K562 (cell line): ENCODE measurements at regions not wholly inside any gene's neighbourhood (a gene's known extent, or its start where the extent isn't known, plus 50 kb on each side); places are given as distances from the start of the nearest gene placed in this dataset.

Experiments
- ATAC-seq: fragments of 200-7000 bp; cut with Tn5 transposase; 3 replicates; pipeline ENCODE4 v1.9.1; 2020; ENCODE audit warnings: moderate library complexity
- BruUV-seq: library from RNA; stranded (reverse); fragments of 400-500 nt; replicated peaks from 2 replicates; lab custom pipeline; 2021; lab: Mats Ljungman, UMichigan
- CTCF ChIA-PET: fragments of 300-600 bp; formaldehyde crosslinking; extraction: SDS; loops from one replicate; lab custom pipeline; 2021; ENCODE audit warnings: low intra/inter-chr PET ratio; lab: Yijun Ruan, JAX
- POLR2A ChIA-PET: fragments of 300-600, 350-650 bp; sonication (Branson Sonifier 250); formaldehyde crosslinking; extraction: SDS; loops from one replicate; lab custom pipeline; 2021; ENCODE audit warnings: antibody characterized with exemption, inconsistent platforms; lab: Yijun Ruan, JAX
- DNase-seq, 4 experiments: peaks; one replicate each; pipeline versions ENCODE4 v3.0.0 to v3.0.0-alpha.2; 2011 to 2018; ENCODE audit warnings: low spot score in 3 of 4, mixed read lengths in 3 of 4; ENCODE audit errors: extremely low read depth in 1 of 4
- FAIRE-seq: peaks from 2 replicates; lab custom pipeline; 2011; peaks lifted over from hg19 to GRCh38; lab: Jason Lieb, UNC
- H2AFZ ChIP-seq: 2 replicates; pipeline ENCODE4 v1.6.0; 2011; ENCODE audit warnings: low read depth, low read length, control low read depth, inconsistent platforms
- H3K27ac ChIP-seq: fragments of 200-600 bp; 3 replicates; pipeline ENCODE4 v1.8.0; 2011; ENCODE audit warnings: low read depth, mild to moderate bottlenecking, control low read depth, inconsistent platforms, low read length, moderate library complexity, mixed read lengths; ENCODE audit errors: extremely low read depth
- H3K27me3 ChIP-seq, 2 experiments: fragments of 300-600 bp in 1 of 2; 2 replicates in 1 of 2; 3 replicates in 1 of 2; pipeline versions ENCODE4 v1.6.0 to v1.8.0; 2011; ENCODE audit warnings: inconsistent platforms in 2 of 2, low read length in 2 of 2, mild to moderate bottlenecking in 1 of 2, mixed read lengths in 1 of 2, moderate library complexity in 1 of 2; ENCODE audit not compliant: control insufficient read depth in 2 of 2, insufficient read depth in 2 of 2
- H3K36me3 ChIP-seq: fragments of 300-600 bp; 3 replicates; pipeline ENCODE4 v1.8.0; 2011; ENCODE audit warnings: mild to moderate bottlenecking, low read length, inconsistent platforms; ENCODE audit not compliant: control insufficient read depth, insufficient read depth
- H3K4me1 ChIP-seq, 2 experiments: fragments of 200-600 bp in 1 of 2; replicated peaks in 1 of 2; 2 replicates in 1 of 2; 3 replicates in 1 of 2; pipeline versions ENCODE4 v1.5.1 to v1.8.0; 2011; ENCODE audit warnings: inconsistent platforms in 2 of 2, low read length in 2 of 2, mild to moderate bottlenecking in 1 of 2, mixed read lengths in 1 of 2, moderate library complexity in 1 of 2; ENCODE audit not compliant: control insufficient read depth in 2 of 2, insufficient read depth in 2 of 2
- H3K4me2 ChIP-seq: 2 replicates; pipeline ENCODE4 v1.6.1; 2011; ENCODE audit warnings: low read length, control low read depth, inconsistent platforms, mixed read lengths; ENCODE audit not compliant: insufficient read depth
- H3K4me3 ChIP-seq: fragments of 200-600 bp; sonication (generic), shearing (Covaris generic); 2 replicates; pipeline ENCODE4 v1.5.1; 2016; ENCODE audit warnings: control low read depth, inconsistent platforms
- H3K79me2 ChIP-seq: fragments of 200-600 bp; 3 replicates; pipeline ENCODE4 v1.8.0; 2011; ENCODE audit warnings: low read length, inconsistent platforms; ENCODE audit not compliant: control insufficient read depth, insufficient read depth
- H3K9ac ChIP-seq, 2 experiments: 2 replicates each; pipeline versions ENCODE4 v1.6.0 to v1.6.1; 2011; ENCODE audit warnings: low read depth in 2 of 2, low read length in 2 of 2, control low read depth in 1 of 2, inconsistent platforms in 1 of 2, mild to moderate bottlenecking in 1 of 2, mixed read lengths in 1 of 2; ENCODE audit not compliant: insufficient read depth in 1 of 2
- H3K9me1 ChIP-seq: one replicate; pipeline ENCODE4 v1.6.0; 2011; ENCODE audit warnings: inconsistent platforms, mild to moderate bottlenecking, low read length, moderate library complexity; ENCODE audit not compliant: control insufficient read depth, insufficient read depth
- H3K9me3 ChIP-seq: replicated peaks from 2 replicates; pipeline ENCODE4 v1.5.1; 2011; ENCODE audit warnings: low read depth, low read length, inconsistent platforms; ENCODE audit not compliant: control insufficient read depth, insufficient read depth
- H4K20me1 ChIP-seq: replicated peaks from 2 replicates; pipeline ENCODE4 v1.6.1; 2011; ENCODE audit warnings: low read length, inconsistent platforms, mixed read lengths; ENCODE audit not compliant: control insufficient read depth, insufficient read depth
- BCL6 ChIP-seq: fragments of 250-450 bp; sonication (Bioruptor Pico); IDR thresholded peaks from 2 replicates; pipeline ENCODE4 v1.4.0; 2020
- BRD9 ChIP-seq: fragments of 450-650 bp; IDR thresholded peaks from 2 replicates; pipeline ENCODE4 v1.6.1; 2018; ENCODE audit warnings: low read depth; ENCODE audit not compliant: partially characterized antibody
- CBFA2T2 ChIP-seq: fragments of 450-650 bp; conservative IDR thresholded peaks from 2 replicates; pipeline ENCODE4 v1.6.1; 2017; ENCODE audit warnings: mild to moderate bottlenecking
- DMBX1 ChIP-seq: fragments of 250-450 bp; sonication (Bioruptor Pico); IDR thresholded peaks from 2 replicates; pipeline ENCODE4 v1.8.0; 2022; ENCODE audit warnings: inconsistent platforms, mild to moderate bottlenecking, moderate library complexity, borderline replicate concordance
- ELF4 ChIP-seq: fragments of 450-650 bp; formaldehyde crosslinking; IDR thresholded peaks from 2 replicates; pipeline ENCODE4 v1.4.0; 2022; ENCODE audit warnings: missing genetic modification characterization
- FOXO4 ChIP-seq: fragments of 450-650 bp; formaldehyde crosslinking; IDR thresholded peaks from 2 replicates; pipeline ENCODE4 v1.4.0; 2020; ENCODE audit warnings: mild to moderate bottlenecking, moderate library complexity
- MCM3 ChIP-seq: fragments of 450-650 bp; IDR thresholded peaks from 2 replicates; pipeline ENCODE4 v1.6.1; 2016
- RAD51 ChIP-seq: fragments of 450-650 bp; IDR thresholded peaks from 2 replicates; pipeline ENCODE4 v1.7.1; 2016; ENCODE audit warnings: low read depth, mild to moderate bottlenecking, borderline replicate concordance
- RCOR1 ChIP-seq, 2 experiments: IDR thresholded peaks; 2 replicates each; pipeline ENCODE4 v1.6.1; 2012; ENCODE audit warnings: low read depth in 2 of 2, low read length in 2 of 2, borderline replicate concordance in 1 of 2, improper control_type of control experiment in 1 of 2
- SMARCE1 ChIP-seq: fragments of 450-650 bp; IDR thresholded peaks from 2 replicates; pipeline ENCODE4 v1.7.1; 2016; ENCODE audit warnings: mild to moderate bottlenecking
- TFE3 ChIP-seq: fragments of 450-650 bp; formaldehyde crosslinking; IDR thresholded peaks from 2 replicates; pipeline ENCODE4 v1.4.0; 2020; ENCODE audit warnings: mild to moderate bottlenecking, mixed read lengths
- TOE1 ChIP-seq, 2 experiments: fragments of 450-650 bp in 1 of 2; sonication (generic) in 1 of 2; formaldehyde crosslinking in 1 of 2; IDR thresholded peaks; 2 replicates each; pipeline versions ENCODE4 v1.7.1 to v1.8.0; 2016 to 2022; ENCODE audit warnings: borderline replicate concordance in 2 of 2, mild to moderate bottlenecking in 2 of 2, antibody characterized with exemption in 1 of 2, inconsistent platforms in 1 of 2, low read depth in 1 of 2, missing genetic modification reagents in 1 of 2, moderate library complexity in 1 of 2
- USF2 ChIP-seq: sonication (generic); formaldehyde crosslinking; IDR thresholded peaks from 2 replicates; pipeline ENCODE4 v1.5.0; 2020; ENCODE audit warnings: missing genetic modification reagents
- ZNF644 ChIP-seq: fragments of 200-800 bp; sonication (Bioruptor generic); IDR thresholded peaks from 2 replicates; pipeline ENCODE4 v1.6.1; 2016; ENCODE audit warnings: low read depth, missing genetic modification characterization, missing compliant biosample characterization
- ZNF707 ChIP-seq: fragments of 250-450 bp; sonication (Bioruptor Pico); conservative IDR thresholded peaks from 2 replicates; pipeline ENCODE4 v1.8.0; 2022; ENCODE audit warnings: inconsistent platforms, mild to moderate bottlenecking, moderate library complexity
- WGBS: fragments of 100-300 bp; shearing (Covaris generic); methylation state at CpG from one replicate; pipeline ENCODE4 v1.1.6; 2016; ENCODE audit warnings: low coverage, mixed read lengths; ENCODE audit not compliant: insufficient coverage; ENCODE audit errors: missing lambda C conversion rate; 5-methylcytosine and 5-hydroxymethylcytosine counted together
- in situ Hi-C: fragments of 300-500 bp; cut with MboI; formaldehyde crosslinking; loops from 4 replicates; pipeline ENCODE4 v1.15.0; 2018; ENCODE audit warnings: inconsistent platforms, mixed read lengths
- intact Hi-C: fragments of 100-400 bp; cut with micrococcal nuclease; formaldehyde crosslinking; loops from 2 replicates; pipeline ENCODE4 v1.14.2; 2022

GRCh38 chr2:111711270-111711669 is 172.7 kb downstream of the ANAPC1 start:
- TF ChIP-seq BRD9 = no peak
- no peak for TF ChIP-seq FOXO4 (CRISPR knock-in tag)
- no peak for TF ChIP-seq SMARCE1
- no peak for TF ChIP-seq DMBX1
- peak; percentile 37; the same call in 1 of the 2 replicates for TF ChIP-seq CBFA2T2
- TF ChIP-seq ZNF707 (CRISPR knock-in tag) = no peak
- no peak for TF ChIP-seq RCOR1 (IDR thresholded peaks at IDR 0.05; ENCODE audit: borderline replicate concordance in 1 of 2, low read depth in 2 of 2, low read length in 2 of 2)
- TF ChIP-seq ZNF644 = no peak
- peak; percentile 78 for TF ChIP-seq RAD51
- peak; percentile 81 for TF ChIP-seq TFE3 (CRISPR knock-in tag)
- TF ChIP-seq ELF4 = no peak
- no peak for TF ChIP-seq MCM3
- TF ChIP-seq BCL6 = no peak
- TF ChIP-seq USF2 (CRISPR knock-in tag) = peak; percentile 23; the same call in 1 of the 2 replicates
- 0 out of 2 replicates have a peak, but pooled peaks have one; percentile 35 for TF ChIP-seq TOE1 (IDR thresholded peaks at IDR 0.05; ENCODE audit: borderline replicate concordance)
- no peak for TF ChIP-seq TOE1 (CRISPR knock-in tag; IDR thresholded peaks at IDR 0.05; ENCODE audit: borderline replicate concordance, low read depth)
- H2AFZ ChIP-seq = no peak overlapping the region
- H3K4me2 ChIP-seq = no peak overlapping the region
- no TSS peak for BruUV-seq
- no peak for FAIRE-seq
- no peaks in the 10 kb centered on the region for H3K27me3 ChIP-seq
- DNase-seq = no peak
- H3K9me3 ChIP-seq = no peaks in the 10 kb centered on the region
- in situ Hi-C loops = loop anchor here (25.0 kb wide), 2 partner anchors 199 to 899 kb away; no protein-coding TSS in a partner anchor
- no peak for ATAC-seq
- WGBS = 45% methylated on average over 4 of the region's 4 CpGs
- no peaks in the 10 kb centered on the region; the same call in 1 of the 2 replicates for H4K20me1 ChIP-seq
- no peaks in the 10 kb centered on the region for H3K79me2 ChIP-seq
- CTCF ChIA-PET = no interaction called here
- no peaks in the 10 kb centered on the region for H3K4me1 ChIP-seq
- no peaks in the 10 kb centered on the region for H3K36me3 ChIP-seq
- no peak overlapping the region for H3K9ac ChIP-seq
- intact Hi-C loops = no loop called here
- H3K9me1 ChIP-seq = peaks cover 2% of the 10 kb centered on the region
- POLR2A ChIA-PET = no interaction called here
- H3K27ac ChIP-seq = no peak overlapping the region
- H3K4me3 ChIP-seq = no peak overlapping the region
